ENCODE measurements at regions not wholly inside any gene's neighbourhood (a gene's known extent, or its start where the extent isn't known, plus 50 kb on each side); places are given as distances from the start of the nearest gene placed in this dataset.

- no peak for DNase-seq (ENCODE audit: low read depth in 2 of 3, low spot score in 2 of 3)
Observed at GRCh38 chr2:126825316-126825715, 73.4 kb upstream of the TEX51 start.

GRCh38 chr2:126826491-126826890 is 72.2 kb upstream of the TEX51 start:
- DNase-seq (ENCODE audit: low read depth in 2 of 3, low spot score in 2 of 3): no peak

- no peak for DNase-seq (ENCODE audit: low read depth in 2 of 3, low spot score in 2 of 3)
Observed at GRCh38 chr2:126827371-126827770, 71.3 kb upstream of the TEX51 start.

GRCh38 chr2:126828051-126828450 is 70.6 kb upstream of the TEX51 start:
- DNase-seq (ENCODE audit: low read depth in 2 of 3, low spot score in 2 of 3): no peak

GRCh38 chr2:126828491-126828890 is 70.2 kb upstream of the TEX51 start:
- DNase-seq (ENCODE audit: low read depth in 2 of 3, low spot score in 2 of 3): no peak

- DNase-seq (ENCODE audit: low read depth in 2 of 3, low spot score in 2 of 3): no peak
Observed at GRCh38 chr2:126831234-126832005, 67.3 kb upstream of the TEX51 start.

GRCh38 chr2:126832014-126832413 is 66.7 kb upstream of the TEX51 start:
- DNase-seq (ENCODE audit: low read depth in 2 of 3, low spot score in 2 of 3): no peak

GRCh38 chr2:126832757-126833156 is 65.9 kb upstream of the TEX51 start:
- no peak for DNase-seq (ENCODE audit: low read depth in 2 of 3, low spot score in 2 of 3)

GRCh38 chr2:126834006-126834659 is 64.6 kb upstream of the TEX51 start:
- DNase-seq (ENCODE audit: low read depth in 2 of 3, low spot score in 2 of 3): no peak

GRCh38 chr2:126835261-126835660 is 63.4 kb upstream of the TEX51 start:
- DNase-seq (ENCODE audit: low read depth in 2 of 3, low spot score in 2 of 3): no peak

GRCh38 chr2:126835831-126836230 is 62.9 kb upstream of the TEX51 start:
- no peak for DNase-seq (ENCODE audit: low read depth in 2 of 3, low spot score in 2 of 3)

GRCh38 chr2:126836761-126837679 is 61.7 kb upstream of the TEX51 start:
- no peak for DNase-seq (ENCODE audit: low read depth in 2 of 3, low spot score in 2 of 3)

GRCh38 chr2:126837966-126838715 is 60.5 kb upstream of the TEX51 start:
- DNase-seq (ENCODE audit: low read depth in 2 of 3, low spot score in 2 of 3): no peak

- no peak for DNase-seq (ENCODE audit: low read depth in 2 of 3, low spot score in 2 of 3)
Observed at GRCh38 chr2:126838716-126838985, 60.0 kb upstream of the TEX51 start.

GRCh38 chr2:126839796-126840195 is 58.9 kb upstream of the TEX51 start:
- no peak for DNase-seq (ENCODE audit: low read depth in 2 of 3, low spot score in 2 of 3)

GRCh38 chr2:126843081-126843480 is 55.6 kb upstream of the TEX51 start:
- DNase-seq (ENCODE audit: low read depth in 2 of 3, low spot score in 2 of 3): no peak

- no peak for DNase-seq (ENCODE audit: low read depth in 2 of 3, low spot score in 2 of 3)
Observed at GRCh38 chr2:126846241-126846640, 52.4 kb upstream of the TEX51 start.

Measured in activated CD8-positive, alpha-beta memory T cell treated with anti-CD3 and anti-CD28 coated beads for 48 hours (primary cell).